Activated CD4-positive, alpha-beta T cell treated with anti-CD3 and anti-CD28 coated beads, Interleukin-10, Interleukin-2, amounts not matched to agents 100 ng/mL and 50 ng/mL, durations not matched to agents 16 hours and 8 hours (primary cell): ENCODE measurements at regions not wholly inside any gene's neighbourhood (a gene's known extent, or its start where the extent isn't known, plus 50 kb on each side); places are given as distances from the start of the nearest gene placed in this dataset.

ENCODE experiments used
- DNase-seq: peaks from one replicate; pipeline ENCODE4 v3.0.0-alpha.2; 2020

DNA sequence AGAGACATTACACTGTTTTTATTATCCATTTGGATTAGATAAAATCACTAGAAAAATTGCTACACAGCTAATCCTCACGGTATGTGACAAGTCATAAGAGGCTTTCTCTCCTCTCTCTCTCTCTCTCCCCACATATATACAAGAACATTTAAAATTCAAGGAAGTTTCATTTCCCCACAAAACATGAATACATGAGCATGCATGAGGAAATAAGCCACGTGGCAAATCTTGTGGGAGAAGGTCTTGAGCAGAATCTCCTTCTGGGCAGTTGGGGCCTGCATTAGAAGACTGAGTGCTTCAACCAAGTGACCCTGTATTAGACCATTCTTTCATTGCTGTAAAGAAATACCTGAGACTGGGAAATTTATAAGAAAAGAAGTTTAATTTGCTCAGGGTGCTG is 1313.1 kb downstream of the MRPL39 start:
- DNase-seq: no peak

DNA sequence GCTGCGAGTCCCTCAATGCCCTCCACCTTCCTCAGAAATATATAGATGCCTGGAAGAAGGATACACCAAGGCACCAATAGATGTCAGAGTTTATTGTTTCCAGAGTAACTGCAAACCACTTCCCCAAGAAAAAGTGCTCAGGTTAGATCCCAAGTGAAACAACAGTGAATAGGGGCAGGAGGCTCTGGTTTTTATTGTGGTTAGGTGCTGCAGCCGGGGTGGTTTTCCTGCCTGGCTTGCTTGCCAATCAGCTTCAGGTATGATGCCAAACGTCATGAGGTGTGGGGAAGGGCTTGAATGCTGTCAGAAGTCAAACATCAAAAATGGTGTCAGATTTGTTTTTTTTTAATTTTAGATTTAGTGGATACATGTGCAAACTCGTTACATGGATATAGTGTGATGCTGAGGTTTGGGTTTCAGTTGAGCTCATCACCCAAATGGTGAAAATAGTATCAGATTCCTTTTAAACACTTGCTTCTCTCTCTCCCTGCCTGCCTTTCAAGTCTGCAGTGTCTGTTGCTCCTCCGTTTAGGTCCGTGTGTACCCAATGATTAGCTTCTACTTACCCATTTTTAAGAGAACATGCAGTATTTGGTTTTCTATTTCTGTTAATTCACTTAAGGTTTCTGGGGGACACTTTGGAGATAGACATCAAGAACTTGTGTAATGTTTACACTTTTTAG is 1317.0 kb downstream of the MRPL39 start:
- DNase-seq: peak; percentile 31

DNA sequence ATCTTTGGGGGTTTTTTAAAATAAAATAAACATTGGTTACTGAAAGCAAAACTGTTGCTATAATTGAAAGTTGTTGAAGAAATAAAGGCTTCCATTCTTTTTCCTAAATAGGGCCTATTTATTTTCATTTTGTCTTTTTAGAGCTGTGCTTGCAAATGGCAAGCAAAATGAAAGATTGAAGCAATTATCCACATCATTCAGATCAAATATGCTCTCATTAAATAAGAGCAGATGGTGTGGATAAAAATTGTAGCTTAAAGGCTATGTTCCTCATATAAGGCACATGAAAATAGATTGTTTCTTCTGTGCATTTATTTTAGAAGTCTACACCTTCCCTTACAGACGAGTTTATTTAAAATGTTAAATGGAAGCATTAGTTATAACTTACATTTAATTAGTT is 1317.7 kb downstream of the MRPL39 start:
- DNase-seq: no peak

- DNase-seq: no peak
Measured at GRCh38 chr21:24280596-24280995, 1326.7 kb downstream of the MRPL39 start.

- no peak for DNase-seq
Measured at GRCh38 chr21:24278711-24279110, 1328.6 kb downstream of the MRPL39 start.

- no peak for DNase-seq
Measured at GRCh38 chr21:24276204-24276603, 1331.1 kb downstream of the MRPL39 start.

GRCh38 chr21:24275616-24276015 is 1331.7 kb downstream of the MRPL39 start:
- DNase-seq: no peak

DNA sequence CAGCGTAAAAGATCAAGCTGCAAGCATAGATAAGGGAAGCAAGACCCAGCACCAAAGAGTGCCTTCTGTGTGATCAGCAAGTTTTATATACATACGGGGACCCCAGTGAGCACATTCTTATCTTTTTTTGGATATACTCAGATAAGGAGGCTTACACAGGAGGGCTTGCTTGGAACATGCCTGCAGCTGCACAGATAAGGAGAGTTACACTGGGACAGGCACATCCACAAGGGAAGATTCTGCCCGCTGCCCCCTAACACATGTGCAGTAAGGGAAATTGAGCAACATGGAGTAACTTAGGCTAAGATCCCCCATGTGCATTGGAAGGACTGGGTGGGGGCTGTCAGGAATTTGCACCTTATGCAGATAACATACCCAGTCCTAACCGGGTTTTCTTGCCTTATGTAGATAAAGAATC is 1334.8 kb downstream of the MRPL39 start:
- no peak for DNase-seq

DNA sequence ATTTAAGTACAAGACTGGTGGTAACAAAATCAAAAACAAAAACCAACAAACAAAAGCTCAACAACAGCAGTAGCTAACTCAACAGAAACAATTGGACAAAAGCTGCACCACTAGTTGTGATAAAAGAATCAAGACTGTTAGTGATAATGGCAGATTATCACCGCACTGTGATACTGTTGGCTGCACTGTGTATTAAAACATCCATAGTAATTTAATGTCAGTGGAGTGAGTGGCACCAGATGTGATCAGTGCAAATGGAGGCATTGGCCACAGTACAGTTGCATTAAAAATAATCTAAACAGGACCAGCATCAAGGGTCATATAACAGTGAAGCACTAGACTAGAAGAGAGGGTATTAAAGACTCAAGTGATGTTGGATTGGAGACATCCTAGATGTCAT is 1341.3 kb downstream of the MRPL39 start:
- no peak for DNase-seq

GRCh38 chr21:24260751-24261150 is 1346.5 kb downstream of the MRPL39 start:
- DNase-seq: no peak

- no peak for DNase-seq
Measured at GRCh38 chr21:24259241-24259640, 1348.0 kb downstream of the MRPL39 start.

DNA sequence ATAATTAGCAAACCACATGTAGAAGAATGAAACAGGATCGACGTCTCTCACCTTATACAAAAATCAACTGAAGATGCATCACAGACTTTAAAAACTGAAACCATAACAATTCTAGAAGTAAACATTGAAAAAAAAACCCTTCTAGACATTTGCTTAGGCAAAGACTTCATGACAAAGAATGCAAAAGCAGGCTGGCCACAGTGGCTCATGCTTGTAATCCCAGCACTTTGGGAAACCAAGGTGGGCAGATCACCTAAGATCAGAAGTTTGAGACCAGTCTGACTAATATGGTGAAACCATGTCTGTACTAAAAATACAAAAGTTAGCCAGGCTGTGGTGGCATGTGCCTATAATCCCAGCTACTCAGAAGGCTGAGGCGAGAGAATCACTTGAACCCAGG is 1351.7 kb downstream of the MRPL39 start:
- no peak for DNase-seq

- DNase-seq: no peak
Measured at GRCh38 chr21:24225431-24225830, 1381.8 kb downstream of the MRPL39 start.

- no peak for DNase-seq
Measured at GRCh38 chr21:24224422-24224821, 1382.9 kb downstream of the MRPL39 start.

- no peak for DNase-seq
Measured at GRCh38 chr21:24223624-24224023, 1383.7 kb downstream of the MRPL39 start.

GRCh38 chr21:24222676-24223075 is 1384.6 kb downstream of the MRPL39 start:
- DNase-seq: no peak

DNA sequence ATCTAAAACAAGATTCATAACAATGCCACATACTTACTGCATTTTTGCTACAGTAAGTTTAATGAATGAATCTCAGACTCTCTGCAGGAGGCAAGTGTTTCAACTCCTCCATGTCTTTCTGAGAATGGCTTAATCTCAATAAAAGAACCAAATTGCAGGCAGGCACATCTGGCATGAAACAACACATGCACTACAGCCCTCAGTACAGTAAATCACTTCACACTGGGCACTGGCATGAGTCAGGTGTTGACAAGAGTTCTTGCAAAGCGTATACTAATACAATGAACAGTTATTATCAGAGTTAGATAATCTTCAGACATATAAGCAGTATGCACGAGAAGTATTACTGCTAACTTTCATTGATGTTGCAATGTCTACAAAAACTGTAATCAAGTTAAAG is 1386.8 kb downstream of the MRPL39 start:
- no peak for DNase-seq

GRCh38 chr21:24217151-24217550 is 1390.1 kb downstream of the MRPL39 start:
- no peak for DNase-seq

GRCh38 chr21:24210130-24210529 is 1397.2 kb downstream of the MRPL39 start:
- DNase-seq: no peak

- no peak for DNase-seq
Measured at GRCh38 chr21:24208562-24209260, 1398.6 kb downstream of the MRPL39 start.

- DNase-seq: no peak
Measured at GRCh38 chr21:24205319-24205718, 1402.0 kb downstream of the MRPL39 start.

DNA sequence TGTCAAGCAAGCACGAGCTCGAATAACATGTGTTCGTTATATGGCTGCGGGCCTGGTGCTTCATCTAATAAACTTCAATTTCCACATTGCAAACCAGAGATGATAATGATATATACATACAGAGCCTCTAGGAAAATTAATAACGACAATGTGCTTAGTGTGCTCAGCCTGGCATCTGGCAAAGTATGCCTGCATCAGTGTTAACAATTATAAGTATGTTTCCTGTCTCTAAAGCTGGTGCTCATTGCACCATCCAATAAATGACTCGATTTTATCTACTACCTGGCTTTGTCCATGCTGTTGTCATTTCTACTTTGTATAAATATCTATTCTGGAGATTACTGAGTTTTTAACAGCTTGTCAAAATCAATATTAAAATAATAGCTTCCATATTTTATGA is 1402.6 kb downstream of the MRPL39 start:
- DNase-seq: no peak

DNA sequence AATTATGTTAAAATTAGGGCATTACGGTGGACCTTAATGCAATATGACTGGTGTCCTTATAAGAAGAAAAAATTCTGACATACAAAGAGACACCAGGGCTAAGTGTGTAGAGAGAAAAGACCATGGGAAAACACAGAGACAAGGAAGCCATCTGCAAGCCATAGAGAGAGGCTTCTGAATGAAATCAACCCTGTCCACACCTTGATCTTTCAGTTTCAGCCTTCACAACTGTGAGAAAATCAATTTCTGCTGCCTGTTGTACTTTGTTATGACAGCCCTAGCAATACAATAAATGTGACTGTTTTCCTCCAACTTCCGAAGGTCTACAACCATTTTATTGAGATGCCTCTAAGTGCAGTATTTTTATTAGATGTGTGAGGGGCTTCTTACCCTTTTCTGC is 1407.2 kb downstream of the MRPL39 start:
- no peak for DNase-seq

DNA sequence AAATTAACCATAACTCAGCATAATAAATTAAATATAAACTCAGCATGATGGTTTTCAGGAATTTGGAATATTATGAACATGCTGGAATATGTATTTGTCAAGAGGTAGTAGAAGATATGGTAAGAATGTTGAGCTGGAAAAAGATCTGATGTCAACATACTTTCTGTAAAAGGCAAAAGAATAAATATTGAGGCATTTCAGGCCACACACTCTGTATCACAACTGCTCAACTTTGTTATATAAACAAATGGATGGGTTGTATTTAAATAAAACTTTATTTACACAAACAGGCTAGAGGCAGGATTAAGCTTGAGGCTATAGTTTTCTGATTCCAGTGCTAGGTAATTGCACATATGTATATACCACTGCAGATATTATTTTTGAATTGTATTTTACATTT is 1409.4 kb downstream of the MRPL39 start:
- no peak for DNase-seq

DNA sequence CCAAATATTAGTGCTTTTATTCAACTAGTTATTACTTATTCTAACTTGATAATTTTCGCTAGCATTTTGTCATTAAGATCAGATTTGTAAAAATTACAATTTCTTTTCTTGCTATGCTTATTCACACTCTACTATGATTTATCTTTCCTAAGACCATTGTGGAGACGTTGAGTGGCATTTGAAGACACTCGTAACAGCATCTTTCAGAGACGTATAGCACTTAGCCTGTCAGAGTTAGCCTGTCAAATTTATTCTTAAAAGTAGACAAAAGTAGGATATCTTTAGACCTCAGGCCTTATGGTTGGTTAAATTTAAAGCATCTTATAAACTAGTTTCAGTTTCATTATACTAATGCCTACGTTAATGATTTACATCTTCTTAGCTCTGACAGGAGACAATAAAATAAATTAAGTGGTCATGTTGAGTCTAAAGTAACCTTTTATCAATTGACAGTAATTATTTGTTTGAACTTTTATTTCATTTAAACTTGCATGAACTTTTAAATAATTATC is 1410.1 kb downstream of the MRPL39 start:
- DNase-seq: no peak
